ENCODE measurements at regions not wholly inside any gene's neighbourhood (a gene's known extent, or its start where the extent isn't known, plus 50 kb on each side); places are given as distances from the start of the nearest gene placed in this dataset.

DNA sequence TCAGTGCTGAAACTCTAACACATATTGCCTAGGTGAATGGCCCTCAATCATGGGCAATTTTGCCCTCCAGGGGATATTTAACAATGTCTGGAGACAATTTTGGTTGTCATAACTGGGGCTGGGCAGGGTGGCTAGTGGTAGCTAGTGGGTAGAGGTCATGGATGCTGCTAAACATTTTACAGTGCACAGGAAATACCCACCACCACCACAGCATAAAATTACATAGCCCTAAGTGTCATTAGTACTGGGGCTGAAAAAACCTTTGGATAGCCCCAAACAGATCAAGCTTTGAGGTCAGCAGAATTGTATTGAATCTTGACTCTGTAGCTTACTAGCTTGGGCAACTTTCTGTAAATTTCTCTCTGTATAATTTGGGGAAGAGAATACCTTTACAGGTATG lies 758.0 kb downstream of the BCL11B start:
- Histone ChIP-seq H3K36me3 (ENCODE audit: low read depth) (no peaks in the 10 kb centered on the region), H3K27me3 (ENCODE audit: insufficient read depth, poor library complexity, severe bottlenecking) (no peaks in the 10 kb centered on the region), H3K27ac (ENCODE audit: poor library complexity, severe bottlenecking) (no peak overlapping the region), H3K9me3 (ENCODE audit: severe bottlenecking) (no peaks in the 10 kb centered on the region), H3K4me3 (ENCODE audit: severe bottlenecking) (no peak overlapping the region), H3K4me1 (ENCODE audit: insufficient read depth, poor library complexity, severe bottlenecking) (no peaks in the 10 kb centered on the region)
- no peak for ATAC-seq (ENCODE audit: low read depth)
- no peak for TF ChIP-seq CTCF (IDR thresholded peaks at IDR 0.05; ENCODE audit: poor library complexity, severe bottlenecking)
- DNase-seq (ENCODE audit: low spot score) = no peak

DNA sequence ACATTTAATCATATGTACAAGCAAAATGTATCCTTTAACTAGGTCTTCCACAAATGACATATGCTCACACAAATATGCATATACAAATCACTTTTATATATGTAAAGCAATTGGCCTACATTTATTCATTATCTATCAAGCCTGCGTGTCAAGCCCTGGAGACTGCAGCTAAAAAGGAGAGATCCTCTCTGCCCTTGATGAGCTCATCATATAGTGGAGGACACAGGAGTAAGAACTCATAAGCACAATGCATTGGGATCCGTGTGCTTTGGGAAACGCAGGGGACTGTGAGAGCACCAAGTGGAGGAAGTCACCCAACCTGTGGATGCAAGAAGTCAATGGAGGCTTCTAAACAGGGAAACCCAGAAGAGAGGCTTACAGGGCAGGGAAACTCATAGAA lies 735.7 kb downstream of the BCL11B start:
- H3K27ac ChIP-seq (ENCODE audit: poor library complexity, severe bottlenecking) = no peak overlapping the region

DNA sequence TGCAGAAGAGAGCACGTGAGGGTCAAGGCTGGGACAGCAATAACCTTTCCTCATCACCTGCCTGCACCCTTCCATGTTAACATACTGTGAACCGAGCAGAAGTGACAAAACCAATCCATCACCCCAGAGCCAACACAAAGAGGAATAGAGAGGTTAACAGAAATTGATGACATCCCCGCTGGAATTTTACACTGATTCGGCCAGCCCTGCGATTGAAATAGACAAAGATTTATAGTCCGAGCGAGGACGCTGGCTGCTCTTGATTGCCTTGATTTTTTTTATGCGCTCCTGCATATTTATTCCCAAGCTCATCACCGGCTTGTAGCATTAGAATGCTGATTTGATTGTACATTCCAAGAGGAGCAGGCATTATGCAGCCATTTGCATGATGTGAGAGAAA lies 729.7 kb downstream of the BCL11B start:
- DNase-seq (ENCODE audit: low spot score) (no peak), ATAC-seq (ENCODE audit: low read depth) (no peak)
- H3K27me3 ChIP-seq (ENCODE audit: insufficient read depth, poor library complexity, severe bottlenecking) = no peaks in the 10 kb centered on the region
- TF ChIP-seq CTCF (IDR thresholded peaks at IDR 0.05; ENCODE audit: poor library complexity, severe bottlenecking) = no peak
- no peak overlapping the region for H3K27ac ChIP-seq (ENCODE audit: poor library complexity, severe bottlenecking)
- no peaks in the 10 kb centered on the region for H3K4me1 ChIP-seq (ENCODE audit: insufficient read depth, poor library complexity, severe bottlenecking)
- no peaks in the 10 kb centered on the region for H3K36me3 ChIP-seq (ENCODE audit: low read depth)
- H3K9me3 ChIP-seq (ENCODE audit: severe bottlenecking) = no peaks in the 10 kb centered on the region
- no peak overlapping the region for H3K4me3 ChIP-seq (ENCODE audit: severe bottlenecking)

More for the DNA sequence above, 735.7 kb downstream of the BCL11B start:
- DNase-seq (ENCODE audit: low spot score) = no peak
- ATAC-seq (ENCODE audit: low read depth) = no peak
- TF ChIP-seq CTCF (IDR thresholded peaks at IDR 0.05; ENCODE audit: poor library complexity, severe bottlenecking) = no peak
- Histone ChIP-seq H3K4me1 (ENCODE audit: insufficient read depth, poor library complexity, severe bottlenecking) (no peaks in the 10 kb centered on the region), H3K9me3 (ENCODE audit: severe bottlenecking) (no peaks in the 10 kb centered on the region), H3K4me3 (ENCODE audit: severe bottlenecking) (no peak overlapping the region), H3K27me3 (ENCODE audit: insufficient read depth, poor library complexity, severe bottlenecking) (no peaks in the 10 kb centered on the region), H3K36me3 (ENCODE audit: low read depth) (no peaks in the 10 kb centered on the region)

DNA sequence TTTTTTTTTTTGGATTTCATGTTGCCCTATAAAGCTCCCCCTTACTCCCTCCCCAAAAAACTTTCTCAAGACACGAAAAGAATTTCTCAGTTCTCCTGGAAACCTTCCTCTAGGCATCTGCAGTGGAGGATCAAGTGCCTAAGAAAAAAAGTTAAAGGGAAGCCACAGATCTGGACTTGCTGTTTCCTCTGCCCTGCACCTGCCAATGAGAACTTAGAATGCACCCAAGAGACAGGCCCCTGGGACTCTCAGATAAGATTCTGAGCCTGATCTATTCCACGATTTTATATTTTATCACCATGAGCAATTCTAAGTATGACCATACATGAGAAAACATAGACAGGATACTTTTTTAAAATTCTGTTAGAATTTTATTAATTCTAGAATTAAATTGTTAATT lies 728.9 kb downstream of the BCL11B start:
- H3K4me1 ChIP-seq (ENCODE audit: insufficient read depth, poor library complexity, severe bottlenecking) = no peaks in the 10 kb centered on the region
- no peak for ATAC-seq (ENCODE audit: low read depth)
- no peak overlapping the region for H3K27ac ChIP-seq (ENCODE audit: poor library complexity, severe bottlenecking)

DNA sequence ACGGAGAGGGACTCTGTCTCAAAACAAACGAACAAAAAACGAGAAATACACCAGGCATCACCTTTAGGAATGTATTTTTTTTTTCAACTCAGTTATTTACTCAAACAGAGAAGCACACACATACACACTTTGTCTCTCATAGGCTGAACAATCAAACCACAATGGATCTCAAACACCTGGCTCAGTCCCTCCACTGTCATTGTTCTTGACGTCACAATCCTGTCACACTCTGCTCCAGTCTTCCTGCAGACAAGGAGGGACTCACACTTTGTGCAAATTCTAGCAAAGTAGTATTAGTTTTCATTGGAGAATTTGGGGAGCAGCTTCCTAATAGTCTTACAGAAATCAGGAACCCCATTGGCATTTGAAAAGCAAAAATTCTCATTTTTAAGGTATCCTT lies 727.8 kb downstream of the BCL11B start:
- no peak for TF ChIP-seq CTCF (IDR thresholded peaks at IDR 0.05; ENCODE audit: poor library complexity, severe bottlenecking)
- no peak overlapping the region for H3K27ac ChIP-seq (ENCODE audit: poor library complexity, severe bottlenecking)
- H3K4me1 ChIP-seq (ENCODE audit: insufficient read depth, poor library complexity, severe bottlenecking) = no peaks in the 10 kb centered on the region
- H3K9me3 ChIP-seq (ENCODE audit: severe bottlenecking) = no peaks in the 10 kb centered on the region
- H3K4me3 ChIP-seq (ENCODE audit: severe bottlenecking) = no peak overlapping the region
- ATAC-seq (ENCODE audit: low read depth) = no peak
- H3K27me3 ChIP-seq (ENCODE audit: insufficient read depth, poor library complexity, severe bottlenecking) = no peaks in the 10 kb centered on the region
- DNase-seq (ENCODE audit: low spot score) = no peak
- no peaks in the 10 kb centered on the region for H3K36me3 ChIP-seq (ENCODE audit: low read depth)

More for the DNA sequence above, 728.9 kb downstream of the BCL11B start:
- no peaks in the 10 kb centered on the region for H3K36me3 ChIP-seq (ENCODE audit: low read depth)
- no peak for TF ChIP-seq CTCF (IDR thresholded peaks at IDR 0.05; ENCODE audit: poor library complexity, severe bottlenecking)
- H3K9me3 ChIP-seq (ENCODE audit: severe bottlenecking) = no peaks in the 10 kb centered on the region
- no peak for DNase-seq (ENCODE audit: low spot score)
- H3K4me3 ChIP-seq (ENCODE audit: severe bottlenecking) = no peak overlapping the region
- H3K27me3 ChIP-seq (ENCODE audit: insufficient read depth, poor library complexity, severe bottlenecking) = no peaks in the 10 kb centered on the region

Data from RWPE2 (cell line).